Neural cell (in vitro differentiated cells): ENCODE measurements at regions not wholly inside any gene's neighbourhood (a gene's known extent, or its start where the extent isn't known, plus 50 kb on each side); places are given as distances from the start of the nearest gene placed in this dataset.

Source experiments
- CTCF ChIP-seq: fragments of 450-650 bp; IDR thresholded peaks from 2 replicates; pipeline ENCODE4 v1.5.1; 2014; ENCODE audit warnings: antibody characterized with exemption, mild to moderate bottlenecking, moderate library complexity; ENCODE audit not compliant: poor library complexity, severe bottlenecking
- EZH2 ChIP-seq: fragments of 200-600, 300-800 bp; shearing (Covaris generic), sonication (generic); IDR thresholded peaks from 2 replicates; pipeline ENCODE4 v1.6.1; 2014; ENCODE audit warnings: antibody characterized with exemption, low read length, borderline replicate concordance, mild to moderate bottlenecking; ENCODE audit not compliant: insufficient read depth, poor library complexity, severe bottlenecking
- POLR2AphosphoS5 ChIP-seq: IDR thresholded peaks from 2 replicates; pipeline ENCODE4 v1.6.1; 2012
- RAD21 ChIP-seq: fragments of 450-650 bp; conservative IDR thresholded peaks from 2 replicates; pipeline ENCODE4 v1.6.1; 2014; ENCODE audit warnings: antibody characterized with exemption, mild to moderate bottlenecking, moderate library complexity
- REST ChIP-seq: IDR thresholded peaks from 2 replicates; pipeline ENCODE4 v1.6.1; 2012; ENCODE audit warnings: borderline replicate concordance
- SMC3 ChIP-seq: fragments of 450-650 bp; conservative IDR thresholded peaks from 2 replicates; pipeline ENCODE4 v1.6.1; 2014; ENCODE audit warnings: antibody characterized with exemption, mild to moderate bottlenecking, moderate library complexity; ENCODE audit not compliant: poor library complexity

- TF ChIP-seq EZH2: no peak
- no peak for TF ChIP-seq REST
- no peak for TF ChIP-seq CTCF
- no peak for TF ChIP-seq SMC3
- TF ChIP-seq RAD21: no peak
- no peak for TF ChIP-seq POLR2AphosphoS5
These were observed 198.5 kb upstream of the ADAMTSL1 start for GRCh38 chr9:18275313-18275990.
